ENCODE measurements at regions not wholly inside any gene's neighbourhood (a gene's known extent, or its start where the extent isn't known, plus 50 kb on each side); places are given as distances from the start of the nearest gene placed in this dataset.

DNA sequence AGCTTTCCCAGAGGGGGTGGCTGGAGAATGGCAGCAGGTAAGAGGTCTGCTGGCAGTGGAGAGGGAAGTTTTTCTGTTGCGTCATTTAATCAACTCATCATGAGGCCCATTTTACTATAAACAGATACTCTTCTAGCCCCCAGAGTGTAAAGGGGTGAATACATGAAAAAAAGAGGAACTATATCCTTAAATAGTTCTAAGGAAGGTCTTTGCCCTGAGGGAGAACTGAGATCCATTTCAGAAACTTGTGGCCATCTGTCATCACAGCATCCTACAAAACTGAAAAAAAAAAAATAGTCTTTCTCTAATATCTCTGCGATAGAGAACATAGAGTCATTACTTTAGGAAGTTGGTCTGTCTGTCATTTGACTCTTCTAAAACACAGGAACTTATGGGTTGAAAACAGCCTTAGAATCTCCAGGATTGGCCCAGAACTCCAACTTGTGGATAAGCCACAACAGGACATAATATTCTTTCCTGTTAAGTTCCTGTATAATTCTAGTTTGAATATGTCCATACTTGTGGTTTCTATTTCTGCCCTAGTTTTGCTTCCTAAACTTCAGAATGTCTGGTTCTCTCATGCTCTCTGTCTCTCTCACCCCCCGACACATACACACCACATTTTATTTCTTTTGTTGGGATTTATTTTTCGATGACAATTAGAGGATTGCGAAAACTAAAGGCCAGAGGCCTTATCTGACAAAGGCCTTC lies 238.5 kb upstream of the PIK3R1 start:
- TF ChIP-seq ESRRG (CRISPR knock-in tag; IDR thresholded peaks at IDR 0.05) (no peak), GLIS3 (CRISPR knock-in tag; IDR thresholded peaks at IDR 0.05) (no peak), ARNTL (CRISPR knock-in tag; IDR thresholded peaks at IDR 0.05; ENCODE audit: borderline replicate concordance, low read depth) (no peak), ZFP30 (CRISPR knock-in tag; IDR thresholded peaks at IDR 0.05) (no peak)

Measured in SK-N-SH treated with all-trans-retinoic acid at 6 μM for 48 hours (cell line).